ENCODE measurements at regions not wholly inside any gene's neighbourhood (a gene's known extent, or its start where the extent isn't known, plus 50 kb on each side); places are given as distances from the start of the nearest gene placed in this dataset.

DNA sequence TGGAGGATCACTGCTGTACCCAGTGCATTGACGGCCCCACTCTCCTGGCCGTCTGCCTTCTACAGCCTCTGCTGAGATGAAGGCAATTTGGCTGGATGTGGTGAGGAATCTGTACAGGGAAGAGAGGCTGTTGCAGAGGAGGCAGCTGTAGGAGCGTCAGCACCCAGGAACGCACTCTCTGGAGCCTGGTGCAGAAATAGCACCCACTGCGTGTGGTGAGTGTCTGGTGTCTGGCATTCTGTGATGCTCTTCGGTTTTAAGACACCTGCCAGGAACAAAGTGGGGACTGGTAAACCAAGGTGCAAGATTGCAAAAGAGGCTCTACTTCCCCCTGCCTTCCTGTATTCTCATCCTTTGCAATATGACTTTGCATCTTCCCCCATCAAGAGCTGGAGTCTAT is 187.5 kb upstream of the SDK2 start:
- peak in 1 of 2 donors; percentile 28 for DNase-seq
- no peak overlapping the region for H3K27ac ChIP-seq
- no peak overlapping the region for H3K4me3 ChIP-seq
- H3K4me1 ChIP-seq: peaks cover 0 to 2% (median 0%) of the 10 kb centered on the region in 4 donors
- TF ChIP-seq CTCF (IDR thresholded peaks at IDR 0.05): no peak
- peaks cover 0 to 23% of the 10 kb centered on the region in 2 donors for H3K27me3 ChIP-seq
- intact Hi-C loops (cut with DNase I; ENCODE audit: low total_unique reads): no loop called here
- H3K9me3 ChIP-seq: no peaks in the 10 kb centered on the region
- no peaks in the 10 kb centered on the region for H3K36me3 ChIP-seq

GRCh38 chr17:73833775-73834488 is 189.7 kb upstream of the SDK2 start:
- peaks cover 0 to 39% of the 10 kb centered on the region in 2 donors for H3K27me3 ChIP-seq
- H3K4me3 ChIP-seq: no peak overlapping the region
- no peak overlapping the region for H3K27ac ChIP-seq
- DNase-seq: no peak
- no peak for TF ChIP-seq CTCF (IDR thresholded peaks at IDR 0.05)
- H3K9me3 ChIP-seq: no peaks in the 10 kb centered on the region
- H3K36me3 ChIP-seq: no peaks in the 10 kb centered on the region
- no peaks in the 10 kb centered on the region for H3K4me1 ChIP-seq
- intact Hi-C loops (cut with DNase I; ENCODE audit: low total_unique reads): no loop called here

- intact Hi-C loops (cut with DNase I; ENCODE audit: low total_unique reads): no loop called here
- H3K27ac ChIP-seq: no peak overlapping the region
- no peaks in the 10 kb centered on the region for H3K9me3 ChIP-seq
- no peaks in the 10 kb centered on the region for H3K4me1 ChIP-seq
- H3K4me3 ChIP-seq: no peak overlapping the region
- H3K27me3 ChIP-seq: peaks cover 0 to 45% of the 10 kb centered on the region in 2 donors
- DNase-seq: no peak
- H3K36me3 ChIP-seq: no peaks in the 10 kb centered on the region
- no peak for TF ChIP-seq CTCF (IDR thresholded peaks at IDR 0.05)
Observed at GRCh38 chr17:73834684-73835343, 190.6 kb upstream of the SDK2 start.

DNA sequence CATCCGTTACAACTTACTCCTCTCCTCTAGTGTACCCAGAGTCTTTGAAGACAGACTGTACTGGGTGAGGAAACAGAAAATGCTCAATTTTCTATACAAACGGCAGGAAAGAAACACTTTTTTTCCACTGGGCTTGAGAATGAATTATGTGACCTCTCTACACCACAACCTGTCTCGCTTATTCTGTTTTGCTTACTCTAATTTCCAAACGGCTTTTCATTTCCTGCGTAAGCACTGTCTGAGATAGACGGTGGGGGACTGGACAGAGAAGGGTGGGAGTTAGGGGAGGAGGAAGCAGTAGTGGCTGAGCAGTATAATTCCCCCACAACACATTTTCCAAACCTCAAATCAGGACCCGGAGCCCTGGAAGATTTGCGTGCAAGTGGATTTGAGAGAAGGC is 191.4 kb upstream of the SDK2 start:
- Histone ChIP-seq H3K4me1 (no peaks in the 10 kb centered on the region), H3K9me3 (no peaks in the 10 kb centered on the region), H3K36me3 (no peaks in the 10 kb centered on the region), H3K4me3 (no peak overlapping the region), H3K27me3 (peaks cover 0 to 50% of the 10 kb centered on the region in 2 donors), H3K27ac (no peak overlapping the region)
- intact Hi-C loops (cut with DNase I; ENCODE audit: low total_unique reads): no loop called here
- DNase-seq: no peak
- TF ChIP-seq CTCF (IDR thresholded peaks at IDR 0.05): no peak

DNA sequence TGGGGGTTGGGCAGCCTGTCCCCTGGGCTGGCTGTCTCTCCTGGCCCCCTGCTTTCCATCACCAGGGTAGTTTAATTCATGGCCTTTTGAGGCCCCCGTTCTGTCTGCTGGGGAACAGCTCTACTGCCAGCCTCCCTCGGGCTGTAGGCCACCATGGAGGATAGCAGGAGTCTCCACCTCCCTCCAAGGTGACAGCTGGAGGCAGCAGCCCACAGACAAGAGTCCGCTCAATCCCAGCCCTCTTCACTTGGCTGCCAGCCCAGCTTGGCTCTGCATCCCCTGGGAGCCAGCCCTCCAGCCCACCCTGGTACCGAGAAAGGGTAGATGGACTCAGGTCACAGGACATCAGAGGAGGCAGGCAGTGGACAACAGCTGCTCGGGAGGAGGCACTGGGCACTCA is 194.6 kb upstream of the SDK2 start:
- H3K36me3 ChIP-seq: no peaks in the 10 kb centered on the region
- no peak for DNase-seq
- intact Hi-C loops (cut with DNase I; ENCODE audit: low total_unique reads): no loop called here
- H3K27me3 ChIP-seq: peaks cover 0 to 57% of the 10 kb centered on the region in 2 donors
- H3K4me1 ChIP-seq: no peaks in the 10 kb centered on the region
- TF ChIP-seq CTCF (IDR thresholded peaks at IDR 0.05): no peak
- no peak overlapping the region for H3K27ac ChIP-seq
- no peaks in the 10 kb centered on the region for H3K9me3 ChIP-seq
- no peak overlapping the region for H3K4me3 ChIP-seq

Measured in tibial artery (tissue), 4 donors.